ENCODE measurements at regions not wholly inside any gene's neighbourhood (a gene's known extent, or its start where the extent isn't known, plus 50 kb on each side); places are given as distances from the start of the nearest gene placed in this dataset.

DNA sequence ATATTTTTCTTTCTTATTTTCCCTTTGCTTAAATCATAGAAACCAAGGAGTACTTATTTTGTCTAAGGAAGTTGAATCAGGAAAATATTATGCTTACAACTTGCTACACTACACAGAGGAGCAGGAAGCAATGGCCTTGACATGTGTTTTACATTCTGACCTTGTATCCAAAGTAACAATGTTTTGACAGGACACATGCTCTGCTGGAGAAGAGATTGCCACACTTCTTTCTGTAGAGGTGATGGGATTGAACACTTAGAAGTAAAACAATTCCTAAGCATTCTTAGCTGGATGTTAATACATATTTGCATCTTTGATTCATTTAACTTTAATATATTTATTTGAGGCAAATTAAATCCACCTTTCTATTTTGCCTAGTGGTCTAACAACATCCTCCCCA is 929.1 kb downstream of the DSC3 start:
- in situ Hi-C loops (cut with MboI): no loop called here
- Histone ChIP-seq H3K9me3 (replicated peaks; ENCODE audit: control insufficient read depth, insufficient read depth, low read length) (no peaks in the 10 kb centered on the region), H3K27ac (ENCODE audit: control insufficient read depth, insufficient read depth) (no peak overlapping the region), H3K4me2 (ENCODE audit: control insufficient read depth, insufficient read depth) (no peak overlapping the region), H3K4me3 (no peak overlapping the region), H3K4me1 (ENCODE audit: control insufficient read depth, insufficient read depth, low read length) (no peaks in the 10 kb centered on the region), H2AFZ (ENCODE audit: control insufficient read depth, low read depth, low read length) (no peak overlapping the region), H3K9ac (ENCODE audit: control insufficient read depth, insufficient read depth, low read length) (no peak overlapping the region), H3K27me3 (replicated peaks in 1 of 2; ENCODE audit: control insufficient read depth in 2 of 2, insufficient read depth in 2 of 2, low read length in 1 of 2) (no peaks in the 10 kb centered on the region), H3K36me3 (ENCODE audit: control insufficient read depth in 2 of 2, insufficient read depth in 2 of 2, low read length in 1 of 2) (no peaks in the 10 kb centered on the region), H3K79me2 (ENCODE audit: control insufficient read depth, insufficient read depth, low read length) (no peaks in the 10 kb centered on the region), H4K20me1 (ENCODE audit: control insufficient read depth, insufficient read depth) (no peaks in the 10 kb centered on the region)
- intact Hi-C loops (cut with micrococcal nuclease; ENCODE audit: unreplicated experiment): no loop called here
- DNase-seq (ENCODE audit: low read depth, low spot score): no peak
- POLR2A ChIA-PET: no interaction called here
- CTCF ChIA-PET: no interaction called here
- RAD21 ChIA-PET (ENCODE audit: unreplicated experiment): no interaction called here
- no TSS peak for BruUV-seq (replicated peaks)
- SMC1A ChIA-PET (ENCODE audit: uncharacterized antibody, unreplicated experiment): no interaction called here
- TF ChIP-seq, protein P1, sequence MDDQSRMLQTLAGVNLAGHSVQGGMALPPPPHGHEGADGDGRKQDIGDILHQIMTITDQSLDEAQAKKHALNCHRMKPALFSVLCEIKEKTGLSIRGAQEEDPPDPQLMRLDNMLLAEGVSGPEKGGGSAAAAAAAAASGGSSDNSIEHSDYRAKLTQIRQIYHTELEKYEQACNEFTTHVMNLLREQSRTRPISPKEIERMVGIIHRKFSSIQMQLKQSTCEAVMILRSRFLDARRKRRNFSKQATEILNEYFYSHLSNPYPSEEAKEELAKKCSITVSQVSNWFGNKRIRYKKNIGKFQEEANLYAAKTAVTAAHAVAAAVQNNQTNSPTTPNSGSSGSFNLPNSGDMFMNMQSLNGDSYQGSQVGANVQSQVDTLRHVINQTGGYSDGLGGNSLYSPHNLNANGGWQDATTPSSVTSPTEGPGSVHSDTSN (IDR thresholded peaks at IDR 0.05; ENCODE audit: insufficient replicate concordance, low read depth, low read length): no peak
- TF ChIP-seq NFYB (IDR thresholded peaks at IDR 0.05; ENCODE audit: insufficient read depth, low read depth, low read length): no peak
- TF ChIP-seq FOXK2 (IDR thresholded peaks at IDR 0.05): no peak
- FAIRE-seq: no peak
- ATAC-seq: no peak

DNA sequence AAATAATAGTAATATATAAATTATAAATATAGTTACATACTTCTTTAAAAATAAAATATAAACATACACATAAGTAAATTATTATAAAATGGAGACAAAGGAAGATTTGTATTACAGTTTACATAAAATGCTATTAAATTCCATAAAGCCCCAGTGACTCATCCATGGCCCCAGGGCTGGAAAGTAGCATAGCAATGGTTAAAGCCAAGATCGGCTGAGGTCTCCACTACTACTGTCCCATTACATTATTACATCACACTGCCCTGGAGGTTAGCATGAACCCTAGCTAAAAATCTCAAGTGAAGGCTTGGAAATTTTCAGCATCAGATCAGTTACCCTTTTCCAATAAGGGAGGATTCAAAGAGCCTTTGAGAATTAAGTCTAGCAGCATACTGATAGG is 936.2 kb downstream of the DSC3 start:
- DNase-seq (ENCODE audit: low read depth, low spot score): no peak
- no peak overlapping the region for H3K4me2 ChIP-seq (ENCODE audit: control insufficient read depth, insufficient read depth)
- H4K20me1 ChIP-seq (ENCODE audit: control insufficient read depth, insufficient read depth): no peaks in the 10 kb centered on the region
- H3K27ac ChIP-seq (ENCODE audit: control insufficient read depth, insufficient read depth): no peak overlapping the region
- intact Hi-C loops (cut with micrococcal nuclease; ENCODE audit: unreplicated experiment) (no loop called here), in situ Hi-C loops (cut with MboI) (no loop called here)
- no peaks in the 10 kb centered on the region for H3K36me3 ChIP-seq (ENCODE audit: control insufficient read depth in 2 of 2, insufficient read depth in 2 of 2, low read length in 1 of 2)
- no TSS peak for BruUV-seq (replicated peaks)
- SMC1A ChIA-PET (ENCODE audit: uncharacterized antibody, unreplicated experiment): no interaction called here
- no peak for ATAC-seq
- WGBS (ENCODE audit: insufficient coverage, insufficient replicate concordance, low lambda C conversion rate, missing lambda C conversion rate): 76% methylated on average over 1 of the region's 1 CpG
- RAD21 ChIA-PET (ENCODE audit: unreplicated experiment): no interaction called here
- no peaks in the 10 kb centered on the region for H3K4me1 ChIP-seq (ENCODE audit: control insufficient read depth, insufficient read depth, low read length)
- no peak overlapping the region for H2AFZ ChIP-seq (ENCODE audit: control insufficient read depth, low read depth, low read length)
- H3K79me2 ChIP-seq (ENCODE audit: control insufficient read depth, insufficient read depth, low read length): no peaks in the 10 kb centered on the region
- H3K9me3 ChIP-seq (replicated peaks; ENCODE audit: control insufficient read depth, insufficient read depth, low read length): no peaks in the 10 kb centered on the region
- no peak overlapping the region for H3K4me3 ChIP-seq
- POLR2A ChIA-PET: no interaction called here
- no peak for FAIRE-seq
- TF ChIP-seq, protein P2, sequence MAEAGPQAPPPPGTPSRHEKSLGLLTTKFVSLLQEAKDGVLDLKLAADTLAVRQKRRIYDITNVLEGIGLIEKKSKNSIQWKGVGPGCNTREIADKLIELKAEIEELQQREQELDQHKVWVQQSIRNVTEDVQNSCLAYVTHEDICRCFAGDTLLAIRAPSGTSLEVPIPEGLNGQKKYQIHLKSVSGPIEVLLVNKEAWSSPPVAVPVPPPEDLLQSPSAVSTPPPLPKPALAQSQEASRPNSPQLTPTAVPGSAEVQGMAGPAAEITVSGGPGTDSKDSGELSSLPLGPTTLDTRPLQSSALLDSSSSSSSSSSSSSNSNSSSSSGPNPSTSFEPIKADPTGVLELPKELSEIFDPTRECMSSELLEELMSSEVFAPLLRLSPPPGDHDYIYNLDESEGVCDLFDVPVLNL (IDR thresholded peaks at IDR 0.05; ENCODE audit: low read depth, low read length): no peak
- TF ChIP-seq, protein P3, sequence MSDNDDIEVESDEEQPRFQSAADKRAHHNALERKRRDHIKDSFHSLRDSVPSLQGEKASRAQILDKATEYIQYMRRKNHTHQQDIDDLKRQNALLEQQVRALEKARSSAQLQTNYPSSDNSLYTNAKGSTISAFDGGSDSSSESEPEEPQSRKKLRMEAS (IDR thresholded peaks at IDR 0.05; ENCODE audit: low read depth, low read length): no peak
- H3K27me3 ChIP-seq (replicated peaks in 1 of 2; ENCODE audit: control insufficient read depth in 2 of 2, insufficient read depth in 2 of 2, low read length in 1 of 2): no peaks in the 10 kb centered on the region
- CTCF ChIA-PET: no interaction called here
- H3K9ac ChIP-seq (ENCODE audit: control insufficient read depth, insufficient read depth, low read length): no peak overlapping the region
